NCI-H1417 (cell line): ENCODE measurements at regions not wholly inside any gene's neighbourhood (a gene's known extent, or its start where the extent isn't known, plus 50 kb on each side); places are given as distances from the start of the nearest gene placed in this dataset.

ENCODE experiments used
- DNase-seq, 3 experiments: peaks; one replicate each; lab custom pipeline; 2025; lab: John Stamatoyannopoulos, UW

DNA sequence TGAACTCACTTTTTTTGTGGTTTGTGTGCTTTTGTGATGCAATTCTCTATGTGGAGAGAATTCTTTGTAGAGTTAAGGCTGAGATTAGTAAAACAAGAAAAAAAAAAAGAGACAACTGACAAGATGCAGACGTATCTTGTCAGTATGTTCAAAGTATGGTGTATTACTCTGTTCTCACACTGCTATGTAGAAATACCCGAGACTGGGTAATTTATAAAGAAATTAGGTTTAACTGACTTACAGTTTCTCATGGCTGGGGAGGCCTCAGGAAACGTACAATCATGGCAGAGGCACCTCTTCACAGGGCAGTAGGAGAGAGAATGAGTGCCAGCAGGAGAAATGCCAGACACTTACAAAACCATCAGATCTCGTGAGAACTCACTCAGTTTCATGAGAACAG is 475.2 kb upstream of the CDH18 start:
- DNase-seq: no peak

DNA sequence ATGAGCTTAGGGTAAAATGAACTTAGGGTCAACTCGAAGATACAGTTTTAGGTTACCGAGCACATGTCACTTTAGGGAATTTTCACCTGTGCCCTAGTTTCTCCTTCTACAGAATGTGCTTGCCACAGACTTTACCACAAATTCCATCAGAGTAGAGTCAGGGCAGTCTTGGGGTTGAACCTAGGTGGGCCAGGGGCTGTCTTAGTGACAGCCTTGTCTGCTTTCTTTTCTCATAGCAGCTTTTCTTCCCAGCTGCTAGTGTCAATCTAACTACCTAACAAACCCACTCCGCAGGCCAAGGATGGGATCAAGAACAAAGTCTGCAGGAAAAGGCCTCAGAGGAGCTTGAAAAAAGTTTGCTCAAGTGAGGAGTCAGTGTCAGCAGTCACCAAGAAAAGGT is 458.1 kb upstream of the CDH18 start:
- DNase-seq: no peak

DNA sequence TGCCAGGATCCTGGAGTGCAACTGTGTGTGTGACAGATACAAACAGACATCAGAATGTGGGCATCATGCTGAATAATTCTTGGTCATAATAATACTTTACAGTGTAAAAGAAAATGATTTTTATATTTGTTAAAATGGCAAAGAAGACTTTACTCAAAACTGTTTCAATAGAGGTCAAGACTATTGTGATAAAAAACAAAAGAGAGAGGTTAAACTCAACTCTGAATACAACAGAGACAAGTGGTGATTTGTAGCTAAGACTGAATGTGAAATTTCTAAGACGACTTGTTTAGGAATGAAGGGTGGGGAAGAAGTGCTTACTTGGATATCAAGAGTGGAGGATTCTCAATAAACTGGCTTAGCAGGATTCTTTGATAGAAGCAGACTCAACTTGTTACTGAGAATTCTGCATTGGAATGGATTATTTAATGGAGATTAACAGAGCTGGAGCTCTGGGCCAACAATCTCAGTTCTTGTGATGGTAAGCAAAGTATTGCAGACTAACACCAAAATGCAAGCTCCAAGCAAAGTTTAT is 457.4 kb upstream of the CDH18 start:
- no peak for DNase-seq

DNA sequence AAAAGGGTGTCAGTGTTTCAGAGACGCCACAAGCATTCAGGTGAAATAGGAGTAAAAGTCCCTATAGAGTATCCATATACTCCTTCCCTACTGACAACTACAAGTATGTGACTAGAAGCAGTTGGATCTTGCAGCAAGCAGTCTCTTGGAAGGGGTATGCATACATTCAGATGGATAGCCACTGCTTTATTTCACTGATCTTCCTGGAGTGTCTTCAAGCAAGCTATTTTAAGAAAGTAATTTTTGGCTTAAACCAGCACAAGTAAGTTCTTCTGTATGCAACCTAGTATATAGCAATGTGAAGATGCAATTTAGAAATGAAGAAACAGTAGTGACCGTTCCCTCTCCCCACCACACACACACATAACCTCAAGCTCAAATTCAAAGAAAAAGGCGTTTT is 446.8 kb upstream of the CDH18 start:
- DNase-seq: no peak

DNA sequence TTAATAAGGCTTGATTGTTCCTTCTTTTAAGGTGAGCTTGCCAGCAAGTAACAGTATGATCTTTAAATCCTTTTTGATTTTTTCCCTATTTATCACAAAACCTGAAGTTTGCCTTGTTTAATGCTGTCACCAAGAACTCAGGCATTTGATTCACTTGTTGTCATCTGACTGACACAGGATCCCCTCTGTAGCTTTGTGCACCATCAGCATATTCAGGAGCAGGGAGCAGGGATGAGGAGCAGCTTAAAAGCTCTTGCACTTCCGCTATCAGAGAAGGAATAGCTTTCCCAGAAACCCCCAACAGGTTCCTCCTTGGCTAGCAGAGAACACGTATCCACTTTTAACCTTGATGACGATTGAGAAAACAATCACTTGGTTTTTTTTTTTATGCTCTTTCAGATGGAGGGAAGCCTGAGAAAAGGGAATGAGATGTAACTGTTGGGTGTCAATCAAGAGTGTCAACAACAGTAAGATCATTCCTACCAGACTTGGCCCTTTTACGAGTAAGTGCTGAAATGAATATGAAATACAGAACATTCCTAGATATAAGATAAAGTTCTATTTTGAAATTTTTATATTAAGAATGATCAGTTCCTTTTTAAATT is 433.1 kb upstream of the CDH18 start:
- no peak for DNase-seq
